GM12878 (cell line): ENCODE measurements at regions not wholly inside any gene's neighbourhood (a gene's known extent, or its start where the extent isn't known, plus 50 kb on each side); places are given as distances from the start of the nearest gene placed in this dataset.

ENCODE experiments used
- ATAC-seq: fragments of 200-7000 bp; cut with Tn5 transposase; 3 replicates; pipeline ENCODE4 v1.9.1; 2020; ENCODE audit warnings: mild to moderate bottlenecking, moderate library complexity
- BruUV-seq: library from RNA; stranded (reverse); fragments of 400-500 nt; replicated peaks from 2 replicates; lab custom pipeline; 2021; lab: Mats Ljungman, UMichigan
- CTCF ChIA-PET: fragments of 300-600 bp; sonication (Branson Sonifier 250); formaldehyde crosslinking; extraction: SDS; loops from one replicate; lab custom pipeline; 2021; ENCODE audit warnings: inconsistent platforms; lab: Yijun Ruan, JAX
- POLR2A ChIA-PET: fragments of 350-600 bp; formaldehyde crosslinking; extraction: SDS; loops from one replicate; lab custom pipeline; 2021; ENCODE audit warnings: inconsistent platforms; lab: Charles Lee
- RAD21 ChIA-PET: fragments of 300-600 bp; sonication (Branson Sonifier 250); formaldehyde crosslinking; loops from one replicate; lab custom pipeline; 2023; ENCODE audit warnings: antibody characterized with exemption; ENCODE audit not compliant: unreplicated experiment; lab: Charles Lee
- SMC1A ChIA-PET: fragments of 300-600 bp; sonication (Branson Sonifier 250); formaldehyde crosslinking; loops from one replicate; lab custom pipeline; 2023; ENCODE audit not compliant: unreplicated experiment, uncharacterized antibody; lab: Charles Lee
- DNase-seq: peaks from one replicate; pipeline ENCODE4 v3.0.0-alpha.2; 2011; ENCODE audit warnings: low read depth, low spot score
- FAIRE-seq: peaks from 3 replicates; lab custom pipeline; 2011; peaks lifted over from hg19 to GRCh38; lab: Jason Lieb, UNC
- H2AFZ ChIP-seq: 2 replicates; pipeline ENCODE4 v1.6.0; 2011; ENCODE audit warnings: low read depth, low read length, control low read depth; ENCODE audit not compliant: control insufficient read depth
- H3K27ac ChIP-seq: 2 replicates; pipeline ENCODE4 v1.5.1; 2011; ENCODE audit warnings: control low read depth; ENCODE audit not compliant: control insufficient read depth, insufficient read depth
- H3K27me3 ChIP-seq, 2 experiments: replicated peaks in 1 of 2; 2 replicates each; pipeline versions ENCODE4 v1.6.0 to v1.6.1; 2011; ENCODE audit warnings: low read length in 1 of 2; ENCODE audit not compliant: control insufficient read depth in 2 of 2, insufficient read depth in 2 of 2
- H3K36me3 ChIP-seq, 2 experiments: 2 replicates each; pipeline ENCODE4 v1.5.1; 2011; ENCODE audit warnings: low read length in 1 of 2; ENCODE audit not compliant: control insufficient read depth in 2 of 2, insufficient read depth in 2 of 2
- H3K4me1 ChIP-seq: 2 replicates; pipeline ENCODE4 v1.6.1; 2011; ENCODE audit warnings: mild to moderate bottlenecking, low read length, moderate library complexity, mixed read lengths; ENCODE audit not compliant: control insufficient read depth, insufficient read depth
- H3K4me2 ChIP-seq: 2 replicates; pipeline ENCODE4 v1.6.0; 2011; ENCODE audit warnings: control low read depth; ENCODE audit not compliant: control insufficient read depth, insufficient read depth
- H3K4me3 ChIP-seq: fragments of 200-600 bp; sonication (generic); 2 replicates; pipeline ENCODE4 v1.5.1; 2016
- H3K79me2 ChIP-seq: 2 replicates; pipeline ENCODE4 v1.6.0; 2011; ENCODE audit warnings: low read length; ENCODE audit not compliant: control insufficient read depth, insufficient read depth
- H3K9ac ChIP-seq: 2 replicates; pipeline ENCODE4 v1.8.0; 2011; ENCODE audit warnings: low read length, control low read depth, mixed read lengths; ENCODE audit not compliant: control insufficient read depth, insufficient read depth
- H3K9me3 ChIP-seq: replicated peaks from 3 replicates; pipeline ENCODE4 v1.5.1; 2011; ENCODE audit warnings: mild to moderate bottlenecking, low read length; ENCODE audit not compliant: control insufficient read depth, insufficient read depth
- H4K20me1 ChIP-seq: 2 replicates; pipeline ENCODE4 v1.6.0; 2011; ENCODE audit not compliant: control insufficient read depth, insufficient read depth
- ASH2L ChIP-seq: fragments of 300-600, 200-600 bp; sonication (generic); IDR thresholded peaks from 2 replicates; pipeline ENCODE4 v1.6.1; 2017; ENCODE audit warnings: low read depth, mild to moderate bottlenecking, borderline replicate concordance
- BHLHE40 ChIP-seq, 2 experiments: fragments of 450-650 bp in 1 of 2; IDR thresholded peaks; 2 replicates each; pipeline ENCODE4 v1.6.1; 2011 to 2017; ENCODE audit warnings: low read depth in 2 of 2, borderline replicate concordance in 1 of 2, improper control_type of control experiment in 1 of 2, low read length in 1 of 2, mild to moderate bottlenecking in 1 of 2
- CEBPZ ChIP-seq: fragments of 150-350 bp; IDR thresholded peaks from 2 replicates; pipeline ENCODE4 v1.6.1; 2016; ENCODE audit warnings: low read depth, low read length
- CREM ChIP-seq: IDR thresholded peaks from 2 replicates; pipeline ENCODE4 v1.6.1; 2014; ENCODE audit warnings: antibody characterized with exemption, low read depth
- E2F8 ChIP-seq: fragments of 450-650 bp; IDR thresholded peaks from 2 replicates; pipeline ENCODE4 v1.6.1; 2018; ENCODE audit warnings: mild to moderate bottlenecking, low read depth, moderate library complexity; ENCODE audit not compliant: partially characterized antibody
- EED ChIP-seq: sonication (generic); IDR thresholded peaks from 2 replicates; pipeline ENCODE4 v1.6.1; 2016; ENCODE audit warnings: antibody characterized with exemption, low read depth
- FOXM1 ChIP-seq: IDR thresholded peaks from 2 replicates; pipeline ENCODE4 v1.6.1; 2012; ENCODE audit warnings: low read depth, mild to moderate bottlenecking, inconsistent platforms, low read length, moderate library complexity
- HCFC1 ChIP-seq: fragments of 150-350 bp; IDR thresholded peaks from 2 replicates; pipeline ENCODE4 v1.6.1; 2014; ENCODE audit warnings: low read length
- IRF3 ChIP-seq: fragments of 450-650 bp; IDR thresholded peaks from 2 replicates; pipeline ENCODE4 v1.6.1; 2014; ENCODE audit warnings: mild to moderate bottlenecking
- NBN ChIP-seq: fragments of 450-650 bp; IDR thresholded peaks from 2 replicates; pipeline ENCODE4 v1.6.1; 2016
- POLR2A ChIP-seq: IDR thresholded peaks from 2 replicates; pipeline ENCODE4 v1.6.1; 2011; ENCODE audit warnings: low read depth, mild to moderate bottlenecking, low read length
- RUNX3 ChIP-seq: IDR thresholded peaks from 2 replicates; pipeline ENCODE4 v1.6.1; 2012; ENCODE audit warnings: low read length, inconsistent platforms
- SPI1 ChIP-seq: IDR thresholded peaks from 2 replicates; pipeline ENCODE4 v1.6.1; 2011; ENCODE audit warnings: low read depth, mild to moderate bottlenecking, low read length, moderate library complexity, borderline replicate concordance; ENCODE audit not compliant: insufficient read depth
- TARDBP ChIP-seq: IDR thresholded peaks from 2 replicates; pipeline ENCODE4 v1.6.1; 2016; ENCODE audit warnings: borderline replicate concordance
- YY1 ChIP-seq: IDR thresholded peaks from 2 replicates; pipeline ENCODE4 v1.6.1; 2011; ENCODE audit warnings: low read depth, mild to moderate bottlenecking, low read length
- WGBS: methylation state at CpG from one replicate; pipeline ENCODE4 v1.1.6; 2016; ENCODE audit warnings: low lambda C conversion rate; ENCODE audit not compliant: insufficient replicate concordance, insufficient coverage; ENCODE audit errors: missing lambda C conversion rate; 5-methylcytosine and 5-hydroxymethylcytosine counted together
- in situ Hi-C: fragments of 300-500 bp; cut with MboI; formaldehyde crosslinking; loops from 9 replicates; pipeline ENCODE4 v1.14.3; 2018; ENCODE audit warnings: mixed read lengths
- intact Hi-C: fragments of 100-400 bp; cut with micrococcal nuclease; formaldehyde crosslinking; loops from one replicate; pipeline ENCODE4 v1.14.2; 2022; ENCODE audit not compliant: unreplicated experiment

GRCh38 chr4:171015441-171015840 is 797.8 kb upstream of the GALNTL6 start (continued):
- TF ChIP-seq E2F8 (no peak), BHLHE40 (IDR thresholded peaks at IDR 0.05; ENCODE audit: borderline replicate concordance in 1 of 2, low read depth in 2 of 2, low read length in 1 of 2) (no peak), TARDBP (no peak), ASH2L (no peak), FOXM1 (no peak), HCFC1 (no peak), NBN (no peak)

- H3K27me3 ChIP-seq, result no peaks in the 10 kb centered on the region
- no peaks in the 10 kb centered on the region for H3K36me3 ChIP-seq
- in situ Hi-C loops (no loop called here), intact Hi-C loops (loop anchor here (10.0 kb wide), 1 partner anchor 1583 kb away; no protein-coding TSS in a partner anchor)
- H4K20me1 ChIP-seq, result no peaks in the 10 kb centered on the region
- ATAC-seq, result peak; percentile 61
- H2AFZ ChIP-seq, result no peak overlapping the region
- POLR2A ChIA-PET, result interaction anchor here (0.9 kb wide), 1 partner anchor 10 kb away, joined by 3 read pairs; no protein-coding TSS in a partner anchor
- H3K4me2 ChIP-seq, result no peak overlapping the region
- TF ChIP-seq CEBPZ (no peak), SPI1 (peak; percentile 76), EED (no peak), POLR2A (no peak), IRF3 (no peak), RUNX3 (0 out of 2 replicates have a peak, but pooled peaks have one; percentile 9), YY1 (no peak), CREM (no peak)
- TF ChIP-seq, all 136 proteins: peak for 2
- Histone ChIP-seq H3K79me2 (no peaks in the 10 kb centered on the region), H3K27ac (no peak overlapping the region), H3K4me1 (no peaks in the 10 kb centered on the region), H3K4me3 (no peak overlapping the region), H3K9ac (no peak overlapping the region), H3K9me3 (no peaks in the 10 kb centered on the region)
- no TSS peak for BruUV-seq
- ChIA-PET CTCF (no interaction called here), RAD21 (no interaction called here), SMC1A (no interaction called here)
- FAIRE-seq, result no peak
- WGBS, result 27% methylated on average over 3 of the region's 3 CpGs
- DNase-seq, result no peak
Observed at GRCh38 chr4:171007618-171008390, 805.4 kb upstream of the GALNTL6 start.
